GM18907 (cell line): ENCODE measurements at regions not wholly inside any gene's neighbourhood (a gene's known extent, or its start where the extent isn't known, plus 50 kb on each side); places are given as distances from the start of the nearest gene placed in this dataset.

Source experiments
- ATAC-seq: cut with Tn5 transposase; IDR thresholded peaks from one replicate; pipeline ENCODE4 v1.9.1; 2021; ENCODE audit warnings: mild to moderate bottlenecking, moderate library complexity; ENCODE audit not compliant: unreplicated experiment

GRCh38 chrX:10047133-10047532 lies 80.0 kb downstream of the CLDN34 start:
- ATAC-seq: no peak

DNA sequence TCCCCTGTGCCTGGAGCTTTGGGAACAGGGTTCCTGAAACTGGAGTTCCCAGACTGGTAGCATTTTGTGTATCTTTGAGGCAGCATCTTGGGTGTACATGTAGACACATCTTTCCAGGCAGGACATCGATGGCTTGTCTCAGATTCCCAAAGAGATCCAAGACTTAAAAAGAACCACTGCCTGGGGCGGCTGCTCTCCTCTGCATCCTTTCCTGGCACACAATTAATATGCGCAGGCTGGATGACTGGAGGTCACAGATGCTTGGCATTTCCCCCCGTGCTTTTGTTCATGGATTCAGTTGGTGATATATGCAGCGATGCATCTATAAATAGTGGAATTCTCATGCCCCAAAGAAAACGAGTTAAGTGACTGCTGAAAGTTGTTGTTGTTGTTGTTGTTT lies 80.5 kb downstream of the CLDN34 start:
- no peak for ATAC-seq

DNA sequence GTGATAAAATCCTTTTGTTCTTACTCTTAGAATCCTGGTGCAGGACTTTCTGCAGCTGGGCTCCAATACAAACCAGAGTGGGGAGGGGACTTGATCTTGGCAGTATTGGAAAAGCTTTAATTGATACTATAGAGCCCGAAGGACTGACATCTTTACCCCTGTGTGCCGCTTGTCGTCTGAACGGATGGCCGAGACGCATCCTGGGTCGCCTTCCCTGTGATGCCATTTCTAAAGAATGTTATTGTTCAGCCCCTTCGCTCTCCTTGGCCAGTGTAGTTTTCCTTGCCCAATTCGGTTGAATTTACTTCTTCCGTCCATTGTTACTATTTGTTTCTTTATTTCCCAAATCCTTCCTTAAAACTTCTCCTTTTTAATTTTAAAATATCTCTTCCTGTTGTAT lies 80.9 kb downstream of the CLDN34 start:
- ATAC-seq: no peak

DNA sequence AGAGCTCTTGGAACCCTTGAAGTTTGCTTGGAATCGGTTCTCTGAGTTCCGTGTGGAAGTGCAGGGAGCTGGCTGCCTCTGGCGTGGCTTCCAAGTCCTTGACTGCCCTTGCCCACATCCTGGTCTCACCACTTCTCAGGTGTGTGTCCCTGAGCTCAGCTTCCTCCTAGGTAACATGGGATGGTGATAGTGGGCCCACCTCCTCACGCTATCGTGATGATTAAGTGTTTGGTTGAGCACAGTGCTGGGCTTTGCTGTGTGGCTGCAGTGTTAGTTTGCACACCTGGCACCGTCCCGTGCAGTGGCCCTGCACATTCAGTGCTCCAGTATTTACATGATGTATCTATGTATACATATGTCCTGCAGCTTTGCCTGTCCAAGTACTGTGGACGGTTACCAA lies 81.5 kb downstream of the CLDN34 start:
- ATAC-seq: no peak

GRCh38 chrX:10049236-10049635 lies 82.1 kb downstream of the CLDN34 start:
- ATAC-seq: no peak

DNA sequence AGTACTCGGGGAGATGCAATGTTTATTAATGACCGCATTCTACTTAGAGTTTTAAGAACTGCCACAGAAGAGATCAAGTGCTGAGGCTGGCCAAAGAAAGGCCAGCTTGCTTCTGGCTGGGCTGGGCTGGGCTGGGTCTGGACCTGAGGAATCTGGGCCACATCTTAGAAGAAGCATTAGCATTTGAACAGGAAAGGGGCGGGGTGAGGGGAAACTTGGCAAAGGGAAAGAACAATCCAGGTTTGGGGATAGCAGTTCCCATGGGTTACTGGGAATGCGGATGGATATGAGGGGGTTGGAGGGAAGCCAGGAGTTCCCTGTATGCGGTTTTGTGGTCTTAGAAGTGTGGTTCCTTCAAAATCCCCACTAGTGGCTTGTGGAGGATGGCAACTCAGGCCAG lies 83.3 kb downstream of the CLDN34 start:
- no peak for ATAC-seq

DNA sequence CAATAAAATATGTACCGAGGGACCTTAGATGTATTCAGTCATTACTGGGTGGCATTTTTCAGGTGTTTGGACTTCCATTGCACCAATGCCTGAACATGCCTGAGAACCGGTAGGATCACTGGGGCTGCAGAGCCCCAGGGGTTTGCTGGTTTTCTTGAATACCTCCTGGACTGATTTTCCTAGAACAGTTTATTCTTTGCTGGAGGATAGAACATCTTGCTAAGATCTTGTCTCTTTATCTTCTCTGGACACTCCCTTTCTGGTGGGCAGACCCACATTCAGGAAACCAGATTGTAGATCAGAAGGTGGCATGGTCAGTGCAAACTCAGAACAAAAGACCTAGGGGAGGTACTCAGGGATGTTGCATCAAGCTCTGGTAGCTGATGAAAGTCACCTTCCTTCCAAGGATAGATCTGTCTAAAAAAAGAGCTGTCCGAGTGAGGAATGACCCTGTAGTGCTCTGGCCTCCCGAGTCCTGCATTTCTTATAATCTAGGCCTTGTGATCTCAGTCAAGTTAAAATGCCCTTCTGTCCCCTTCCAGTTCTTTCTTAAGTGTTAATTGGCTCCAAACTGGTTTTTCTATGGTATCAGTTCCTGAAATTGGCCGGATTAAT lies 84.8 kb downstream of the CLDN34 start:
- ATAC-seq: no peak

- no peak for ATAC-seq
Measured at GRCh38 chrX:10052906-10053625, 85.9 kb downstream of the CLDN34 start.

- no peak for ATAC-seq
Measured at GRCh38 chrX:10054396-10054795, 87.2 kb downstream of the CLDN34 start.

DNA sequence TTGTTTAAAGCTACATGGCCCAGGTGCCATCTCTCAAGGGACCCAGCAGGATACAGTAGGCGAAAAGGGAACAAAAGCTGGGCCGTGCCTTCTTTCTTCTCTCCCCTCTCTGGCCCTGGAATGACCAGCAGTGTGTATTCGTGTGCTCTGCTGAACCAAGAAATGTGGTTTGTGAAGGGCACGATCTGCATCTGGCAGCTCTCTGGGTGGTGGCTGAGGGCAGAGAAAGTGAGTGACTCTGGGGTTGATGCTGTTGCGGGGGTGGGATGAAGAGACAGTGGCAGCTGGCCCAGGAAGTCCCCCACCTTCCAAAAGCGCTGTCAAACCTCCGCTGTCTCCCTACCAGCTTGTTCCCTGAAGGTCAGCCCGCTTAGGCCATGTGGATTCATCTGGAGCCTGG lies 88.3 kb downstream of the CLDN34 start:
- no peak for ATAC-seq

DNA sequence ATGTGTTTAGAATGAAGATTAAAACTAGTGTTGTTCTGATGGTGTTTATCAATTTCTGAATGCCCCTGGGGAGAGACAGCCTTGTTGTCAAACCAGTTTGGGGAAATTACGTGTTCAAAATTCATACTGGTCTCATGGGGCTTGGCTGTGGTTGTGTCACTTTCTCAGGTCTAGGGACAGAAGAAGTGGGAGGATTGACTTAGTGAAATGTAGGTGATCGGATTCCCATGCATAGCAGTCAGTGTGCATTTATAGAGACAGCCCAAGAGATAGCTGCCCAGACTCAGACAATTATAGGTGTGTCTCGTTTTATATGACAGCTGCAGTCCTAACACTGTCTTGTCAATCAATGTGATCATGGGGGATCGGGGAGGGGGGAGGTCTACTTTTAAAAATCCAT lies 94.4 kb upstream of the CLCN4 start:
- no peak for ATAC-seq

DNA sequence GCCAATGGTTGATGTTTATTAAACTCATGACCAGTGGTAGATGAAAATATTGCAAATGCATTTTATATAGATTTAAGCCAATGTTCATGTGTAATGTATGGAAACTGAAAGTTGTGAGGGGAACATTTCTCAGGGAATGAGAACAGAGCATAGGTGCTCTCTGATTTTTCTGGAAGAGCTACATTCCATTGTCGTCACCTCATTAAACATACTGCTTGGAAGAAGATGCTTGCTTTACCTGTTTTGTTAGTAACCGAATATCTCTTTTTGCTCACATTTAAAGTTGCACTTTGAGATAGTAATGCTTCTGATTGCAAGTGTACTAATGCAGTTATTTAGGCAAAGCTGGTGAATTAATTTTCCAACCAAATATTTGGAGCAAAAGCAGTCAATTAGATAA lies 93.8 kb upstream of the CLCN4 start:
- ATAC-seq: no peak

GRCh38 chrX:10064736-10065135 lies 92.0 kb upstream of the CLCN4 start:
- no peak for ATAC-seq

- no peak for ATAC-seq
Measured at GRCh38 chrX:10070714-10071436, 85.9 kb upstream of the CLCN4 start.

- no peak for ATAC-seq
Measured at GRCh38 chrX:10071451-10072144, 85.2 kb upstream of the CLCN4 start.

- no peak for ATAC-seq
Measured at GRCh38 chrX:10072786-10073568, 83.8 kb upstream of the CLCN4 start.

- no peak for ATAC-seq
Measured at GRCh38 chrX:10073671-10074070, 83.1 kb upstream of the CLCN4 start.

- no peak for ATAC-seq
Measured at GRCh38 chrX:10074241-10074941, 82.4 kb upstream of the CLCN4 start.

- ATAC-seq: no peak
Measured at GRCh38 chrX:10076765-10077164, 80.0 kb upstream of the CLCN4 start.
